Keratinocyte (primary cell): ENCODE measurements at regions not wholly inside any gene's neighbourhood (a gene's known extent, or its start where the extent isn't known, plus 50 kb on each side); places are given as distances from the start of the nearest gene placed in this dataset.

Experiments
- DNase-seq: peaks from one replicate; pipeline ENCODE4 v3.0.0-alpha.2; 2011; ENCODE audit warnings: low read depth, missing footprints, low spot score
- FAIRE-seq: peaks from 2 replicates; lab custom pipeline; 2011; peaks lifted over from hg19 to GRCh38; lab: Jason Lieb, UNC
- H2AFZ ChIP-seq: 2 replicates; pipeline ENCODE4 v1.6.0; 2012; ENCODE audit warnings: low read length, control low read depth, inconsistent platforms; ENCODE audit not compliant: control insufficient read depth
- H3K27ac ChIP-seq: 2 replicates; pipeline ENCODE4 v1.5.1; 2011; ENCODE audit warnings: low read length; ENCODE audit not compliant: control insufficient read depth, insufficient read depth
- H3K27me3 ChIP-seq: 3 replicates; pipeline ENCODE4 v1.6.0; 2011; ENCODE audit warnings: low read length; ENCODE audit not compliant: control insufficient read depth, insufficient read depth; ENCODE audit errors: extremely low read depth
- H3K36me3 ChIP-seq, 2 experiments: 2 replicates in 1 of 2; 3 replicates in 1 of 2; pipeline ENCODE4 v1.5.1; 2011; ENCODE audit warnings: low read length in 2 of 2, mild to moderate bottlenecking in 1 of 2; ENCODE audit not compliant: control insufficient read depth in 2 of 2, insufficient read depth in 2 of 2; ENCODE audit errors: extremely low read depth in 1 of 2
- H3K4me1 ChIP-seq: 3 replicates; pipeline ENCODE4 v1.5.1; 2011; ENCODE audit warnings: low read length; ENCODE audit not compliant: control insufficient read depth, insufficient read depth; ENCODE audit errors: extremely low read depth
- H3K4me2 ChIP-seq: 3 replicates; pipeline ENCODE4 v1.6.0; 2011; ENCODE audit warnings: low read depth, low read length; ENCODE audit not compliant: control insufficient read depth, insufficient read depth; ENCODE audit errors: extremely low read depth
- H3K4me3 ChIP-seq, 3 experiments: fragments of 200-600 bp in 1 of 3; sonication (generic) in 1 of 3; 2 replicates in 2 of 3; 3 replicates in 1 of 3; pipeline ENCODE4 v1.5.1; 2011 to 2016; ENCODE audit warnings: low read length in 3 of 3, mild to moderate bottlenecking in 3 of 3, control low read depth in 2 of 3, inconsistent platforms in 1 of 3, low read depth in 1 of 3, mixed read lengths in 1 of 3, mixed run types in 1 of 3, moderate library complexity in 1 of 3; ENCODE audit not compliant: control insufficient read depth in 2 of 3, insufficient read depth in 2 of 3; ENCODE audit errors: extremely low read depth in 1 of 3
- H3K79me2 ChIP-seq: 2 replicates; pipeline ENCODE4 v1.6.0; 2012; ENCODE audit warnings: low read length; ENCODE audit not compliant: control insufficient read depth, insufficient read depth
- H3K9ac ChIP-seq: 3 replicates; pipeline ENCODE4 v1.6.0; 2011; ENCODE audit warnings: low read length; ENCODE audit not compliant: control insufficient read depth, insufficient read depth; ENCODE audit errors: extremely low read depth
- H3K9me1 ChIP-seq: 3 replicates; pipeline ENCODE4 v1.6.0; 2011; ENCODE audit warnings: low read length; ENCODE audit not compliant: control insufficient read depth, insufficient read depth; ENCODE audit errors: extremely low read depth
- H3K9me3 ChIP-seq: 2 replicates; pipeline ENCODE4 v1.5.1; 2012; ENCODE audit warnings: low read depth, low read length; ENCODE audit not compliant: control insufficient read depth
- H4K20me1 ChIP-seq: 3 replicates; pipeline ENCODE4 v1.6.0; 2011; ENCODE audit warnings: low read length; ENCODE audit not compliant: control insufficient read depth, insufficient read depth; ENCODE audit errors: extremely low read depth
- EZH2 ChIP-seq: IDR thresholded peaks from one replicate; pipeline ENCODE4 v1.6.1; 2012; ENCODE audit warnings: inconsistent platforms, mild to moderate bottlenecking, low read length, moderate library complexity
- dilution Hi-C: fragments of 300-500 bp; cut with MboI; formaldehyde crosslinking; loops from one replicate; pipeline ENCODE4 v1.7.0; 2020; ENCODE audit warnings: low sequenced_read_pairs; ENCODE audit not compliant: extremely low pct_ligation_motif_present
- TF ChIP-seq, protein P1 (sequence below), 3 experiments: IDR thresholded peaks in 1 of 3; conservative IDR thresholded peaks in 1 of 3; optimal IDR thresholded peaks in 1 of 3; 2 replicates in 2 of 3; 3 replicates in 1 of 3; pipeline versions ENCODE3 to v1.5.1; 2011; ENCODE audit warnings: low read length in 3 of 3, mild to moderate bottlenecking in 3 of 3, moderate library complexity in 2 of 3, control low read depth in 1 of 3, inconsistent platforms in 1 of 3; ENCODE audit not compliant: insufficient read depth in 2 of 3; ENCODE audit errors: extremely low read depth in 1 of 3

DNA sequence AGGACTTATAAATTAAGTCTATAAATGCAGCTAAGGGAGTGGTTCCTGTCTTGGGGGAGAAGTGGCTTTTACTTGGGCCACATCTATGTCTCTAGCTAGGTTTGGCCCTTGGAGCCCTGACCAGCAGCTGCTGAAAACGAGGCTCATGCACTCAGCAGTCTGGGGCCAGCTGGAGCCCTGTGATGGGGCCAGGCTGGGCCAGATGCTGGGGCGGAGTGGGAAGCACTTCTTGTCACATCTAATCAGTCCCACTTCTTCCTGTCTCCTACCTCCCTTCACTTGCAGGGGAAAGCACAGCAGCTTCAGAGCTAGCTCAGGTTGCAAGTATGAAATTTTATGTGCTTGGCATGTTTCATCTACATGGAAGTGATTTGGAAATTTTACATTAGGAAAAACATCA, 209.9 kb upstream of the ROPN1 start:
- H3K9me1 ChIP-seq = no peaks in the 10 kb centered on the region
- dilution Hi-C loops = no loop called here
- no peaks in the 10 kb centered on the region for H3K36me3 ChIP-seq
- FAIRE-seq (no peak), DNase-seq (no peak)
- H4K20me1 ChIP-seq = no peaks in the 10 kb centered on the region
- H3K9ac ChIP-seq = no peak overlapping the region
- no peak overlapping the region for H3K4me2 ChIP-seq
- H3K79me2 ChIP-seq = no peaks in the 10 kb centered on the region
- no peak overlapping the region for H3K4me3 ChIP-seq
- peaks cover 34% of the 10 kb centered on the region for H3K27me3 ChIP-seq
- TF ChIP-seq, protein P1, sequence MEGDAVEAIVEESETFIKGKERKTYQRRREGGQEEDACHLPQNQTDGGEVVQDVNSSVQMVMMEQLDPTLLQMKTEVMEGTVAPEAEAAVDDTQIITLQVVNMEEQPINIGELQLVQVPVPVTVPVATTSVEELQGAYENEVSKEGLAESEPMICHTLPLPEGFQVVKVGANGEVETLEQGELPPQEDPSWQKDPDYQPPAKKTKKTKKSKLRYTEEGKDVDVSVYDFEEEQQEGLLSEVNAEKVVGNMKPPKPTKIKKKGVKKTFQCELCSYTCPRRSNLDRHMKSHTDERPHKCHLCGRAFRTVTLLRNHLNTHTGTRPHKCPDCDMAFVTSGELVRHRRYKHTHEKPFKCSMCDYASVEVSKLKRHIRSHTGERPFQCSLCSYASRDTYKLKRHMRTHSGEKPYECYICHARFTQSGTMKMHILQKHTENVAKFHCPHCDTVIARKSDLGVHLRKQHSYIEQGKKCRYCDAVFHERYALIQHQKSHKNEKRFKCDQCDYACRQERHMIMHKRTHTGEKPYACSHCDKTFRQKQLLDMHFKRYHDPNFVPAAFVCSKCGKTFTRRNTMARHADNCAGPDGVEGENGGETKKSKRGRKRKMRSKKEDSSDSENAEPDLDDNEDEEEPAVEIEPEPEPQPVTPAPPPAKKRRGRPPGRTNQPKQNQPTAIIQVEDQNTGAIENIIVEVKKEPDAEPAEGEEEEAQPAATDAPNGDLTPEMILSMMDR (optimal IDR thresholded peaks at IDR 0.05 in 1 of 3, IDR thresholded peaks at IDR 0.05 in 1 of 3, conservative IDR thresholded peaks at IDR 0.05 in 1 of 3; ENCODE audit: extremely low read depth in 1 of 3, insufficient read depth in 2 of 3, low read length in 3 of 3) = no peak
- TF ChIP-seq EZH2 = no peak
- H3K4me1 ChIP-seq = no peaks in the 10 kb centered on the region
- no peak overlapping the region for H2AFZ ChIP-seq
- H3K9me3 ChIP-seq = no peaks in the 10 kb centered on the region
- H3K27ac ChIP-seq = no peak overlapping the region

DNA sequence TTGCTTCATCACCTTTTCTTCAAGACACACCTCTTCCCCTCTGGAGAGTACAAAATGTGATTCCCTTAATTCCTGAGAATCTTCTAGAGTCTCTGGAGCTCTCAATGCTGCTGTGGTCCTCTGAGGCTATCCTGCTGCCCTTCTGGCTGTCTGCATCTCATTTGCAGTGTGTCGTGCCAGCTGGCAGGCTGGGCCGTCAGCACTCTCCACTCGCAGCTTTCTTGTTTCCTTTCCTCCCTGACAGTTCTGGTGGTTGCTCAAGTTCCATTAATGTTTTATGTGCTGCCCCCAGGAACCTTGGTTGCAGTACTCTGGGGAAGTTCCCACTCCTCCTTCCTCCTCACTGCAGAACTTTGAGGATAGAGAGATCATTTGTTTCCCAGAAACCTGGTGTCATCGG, 210.8 kb upstream of the ROPN1 start:
- Histone ChIP-seq H4K20me1 (no peaks in the 10 kb centered on the region), H3K9me1 (no peaks in the 10 kb centered on the region), H3K4me2 (no peak overlapping the region), H3K27me3 (peaks cover 31% of the 10 kb centered on the region), H3K27ac (no peak overlapping the region), H3K36me3 (no peaks in the 10 kb centered on the region), H3K4me1 (no peaks in the 10 kb centered on the region), H3K79me2 (no peaks in the 10 kb centered on the region), H3K4me3 (no peak overlapping the region), H3K9ac (no peak overlapping the region), H2AFZ (no peak overlapping the region), H3K9me3 (no peaks in the 10 kb centered on the region)
- no peak for TF ChIP-seq EZH2
- TF ChIP-seq, protein P1 (optimal IDR thresholded peaks at IDR 0.05 in 1 of 3, IDR thresholded peaks at IDR 0.05 in 1 of 3, conservative IDR thresholded peaks at IDR 0.05 in 1 of 3; ENCODE audit: extremely low read depth in 1 of 3, insufficient read depth in 2 of 3, low read length in 3 of 3) = no peak
- no peak for FAIRE-seq
- DNase-seq = no peak
- dilution Hi-C loops = no loop called here
